IPS-15b (cell line): ENCODE measurements at regions not wholly inside any gene's neighbourhood (a gene's known extent, or its start where the extent isn't known, plus 50 kb on each side); places are given as distances from the start of the nearest gene placed in this dataset.
"Not testable (repeated sequence)": the region's sequence is repeated elsewhere in the genome, so short reads cannot be mapped to it uniquely, and the experiment has no call there.

ENCODE experiments used
- H3K27me3 ChIP-seq: one replicate; pipeline ENCODE4 v1.6.1; 2013; ENCODE audit warnings: low read length; ENCODE audit not compliant: control insufficient read depth, insufficient read depth
- H3K36me3 ChIP-seq: one replicate; pipeline ENCODE4 v1.6.1; 2013; ENCODE audit warnings: low read length; ENCODE audit not compliant: control insufficient read depth, insufficient read depth
- H3K4me1 ChIP-seq: one replicate; pipeline ENCODE4 v1.6.1; 2013; ENCODE audit warnings: mild to moderate bottlenecking, low read length; ENCODE audit not compliant: control insufficient read depth, insufficient read depth
- H3K4me3 ChIP-seq: one replicate; pipeline ENCODE4 v1.5.1; 2013; ENCODE audit warnings: low read depth, low read length
- H3K9ac ChIP-seq: one replicate; pipeline ENCODE4 v1.6.1; 2013; ENCODE audit warnings: low read depth, mild to moderate bottlenecking, low read length
- H3K9me3 ChIP-seq: one replicate; pipeline ENCODE4 v1.6.1; 2013; ENCODE audit warnings: mild to moderate bottlenecking, low read length; ENCODE audit not compliant: control insufficient read depth, insufficient read depth

- Histone ChIP-seq H3K9me3 (no peaks in the 10 kb centered on the region), H3K36me3 (no peaks in the 10 kb centered on the region), H3K4me3 (no peak overlapping the region), H3K27me3 (no peaks in the 10 kb centered on the region), H3K9ac (no peak overlapping the region), H3K4me1 (no peaks in the 10 kb centered on the region)
Observed at GRCh38 chr5:9737265-9737664, 107.1 kb upstream of the TAS2R1 start.

- H3K4me3 ChIP-seq = no peak overlapping the region
- no peak overlapping the region for H3K9ac ChIP-seq
- H3K9me3 ChIP-seq = no peaks in the 10 kb centered on the region
- H3K36me3 ChIP-seq = no peaks in the 10 kb centered on the region
- no peaks in the 10 kb centered on the region for H3K4me1 ChIP-seq
- no peaks in the 10 kb centered on the region for H3K27me3 ChIP-seq
Observed at GRCh38 chr5:9733486-9733885, 103.3 kb upstream of the TAS2R1 start.

GRCh38 chr5:9731159-9731558 lies 101.0 kb upstream of the TAS2R1 start:
- Histone ChIP-seq H3K27me3 (no peaks in the 10 kb centered on the region), H3K4me1 (no peaks in the 10 kb centered on the region), H3K4me3 (no peak overlapping the region), H3K9me3 (no peaks in the 10 kb centered on the region), H3K36me3 (no peaks in the 10 kb centered on the region), H3K9ac (no peak overlapping the region)

GRCh38 chr5:9728261-9728660 lies 98.1 kb upstream of the TAS2R1 start:
- H3K27me3 ChIP-seq = no peaks in the 10 kb centered on the region
- no peak overlapping the region for H3K4me3 ChIP-seq
- no peaks in the 10 kb centered on the region for H3K9me3 ChIP-seq

GRCh38 chr5:9726931-9727330 lies 96.8 kb upstream of the TAS2R1 start:
- Histone ChIP-seq H3K4me1 (no peaks in the 10 kb centered on the region), H3K4me3 (no peak overlapping the region), H3K27me3 (no peaks in the 10 kb centered on the region), H3K9me3 (no peaks in the 10 kb centered on the region), H3K36me3 (no peaks in the 10 kb centered on the region), H3K9ac (no peak overlapping the region)

More at GRCh38 chr5:9728261-9728660, 98.1 kb upstream of the TAS2R1 start:
- Histone ChIP-seq H3K9ac (no peak overlapping the region), H3K36me3 (no peaks in the 10 kb centered on the region), H3K4me1 (no peaks in the 10 kb centered on the region)

DNA sequence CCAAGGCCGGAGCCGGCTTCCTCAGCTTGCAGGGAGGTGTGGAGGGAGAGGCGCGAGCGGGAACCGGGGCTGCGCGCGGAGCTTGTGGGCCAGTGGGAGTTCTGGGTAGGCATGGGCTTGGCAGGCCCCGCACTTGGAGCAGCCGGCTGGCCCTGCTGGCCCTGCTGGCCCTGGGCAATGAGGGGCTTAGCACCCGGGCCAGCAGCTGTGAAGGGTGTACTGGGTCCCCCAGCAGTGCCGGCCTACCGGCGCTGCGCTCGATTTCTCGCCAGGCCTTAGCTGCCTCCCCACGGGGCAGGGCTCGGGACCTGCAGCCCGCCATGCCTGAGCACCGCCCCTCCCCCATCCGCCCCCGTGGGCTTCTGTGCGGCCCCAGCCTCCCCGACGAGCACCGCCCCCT lies 95.1 kb upstream of the TAS2R1 start:
- not testable (repeated sequence) for H3K9me3 ChIP-seq, H3K4me1 ChIP-seq, H3K36me3 ChIP-seq, H3K4me3 ChIP-seq, H3K9ac ChIP-seq, H3K27me3 ChIP-seq

DNA sequence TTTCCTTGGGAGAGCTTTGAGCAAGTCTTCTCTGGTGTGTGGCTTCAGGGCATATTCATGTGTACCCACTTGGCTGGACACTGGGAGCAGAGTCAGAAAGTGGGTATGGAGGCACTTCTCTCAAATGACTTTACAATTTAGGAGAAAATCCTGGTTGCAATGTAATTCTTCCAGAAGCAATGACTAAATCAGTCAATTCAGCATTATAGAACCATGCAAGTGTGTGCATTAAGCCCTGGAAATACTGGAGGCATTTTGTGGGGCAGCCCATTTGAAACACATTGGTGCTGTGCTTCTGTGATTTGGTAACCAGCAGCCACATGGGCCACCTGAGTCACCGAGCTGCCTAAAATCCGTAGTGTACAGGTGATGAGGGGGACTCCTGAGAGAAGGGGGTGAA lies 94.6 kb upstream of the TAS2R1 start:
- Histone ChIP-seq H3K4me1 (no peaks in the 10 kb centered on the region), H3K4me3 (no peak overlapping the region), H3K9me3 (no peaks in the 10 kb centered on the region), H3K27me3 (no peaks in the 10 kb centered on the region), H3K9ac (no peak overlapping the region), H3K36me3 (no peaks in the 10 kb centered on the region)

GRCh38 chr5:9722601-9723180 lies 92.5 kb upstream of the TAS2R1 start:
- Histone ChIP-seq H3K4me1 (no peaks in the 10 kb centered on the region), H3K9ac (no peak overlapping the region), H3K36me3 (no peaks in the 10 kb centered on the region), H3K27me3 (no peaks in the 10 kb centered on the region), H3K4me3 (no peak overlapping the region), H3K9me3 (no peaks in the 10 kb centered on the region)

DNA sequence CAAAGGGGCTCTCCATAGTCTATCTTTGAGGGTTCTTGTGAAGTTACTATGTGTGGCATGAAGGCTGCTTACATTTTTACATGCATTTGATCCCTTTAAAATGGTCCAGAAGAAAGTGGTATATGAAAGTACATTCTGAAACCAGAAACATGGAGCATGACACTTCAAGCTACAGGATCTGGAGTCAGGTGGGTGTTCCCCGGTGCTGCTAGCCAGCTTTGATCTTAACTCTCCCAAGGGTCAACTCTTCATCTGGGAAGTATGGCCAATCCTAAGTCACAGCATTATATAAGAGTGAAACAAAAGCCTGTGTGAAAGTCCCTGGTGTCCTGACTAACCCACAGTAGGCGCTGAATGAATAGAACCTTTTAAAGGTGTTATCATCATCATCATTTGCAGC lies 91.0 kb upstream of the TAS2R1 start:
- H3K4me1 ChIP-seq = no peaks in the 10 kb centered on the region
- H3K9me3 ChIP-seq = no peaks in the 10 kb centered on the region
- H3K27me3 ChIP-seq = no peaks in the 10 kb centered on the region
- H3K36me3 ChIP-seq = no peaks in the 10 kb centered on the region
- H3K4me3 ChIP-seq = no peak overlapping the region
- H3K9ac ChIP-seq = no peak overlapping the region

DNA sequence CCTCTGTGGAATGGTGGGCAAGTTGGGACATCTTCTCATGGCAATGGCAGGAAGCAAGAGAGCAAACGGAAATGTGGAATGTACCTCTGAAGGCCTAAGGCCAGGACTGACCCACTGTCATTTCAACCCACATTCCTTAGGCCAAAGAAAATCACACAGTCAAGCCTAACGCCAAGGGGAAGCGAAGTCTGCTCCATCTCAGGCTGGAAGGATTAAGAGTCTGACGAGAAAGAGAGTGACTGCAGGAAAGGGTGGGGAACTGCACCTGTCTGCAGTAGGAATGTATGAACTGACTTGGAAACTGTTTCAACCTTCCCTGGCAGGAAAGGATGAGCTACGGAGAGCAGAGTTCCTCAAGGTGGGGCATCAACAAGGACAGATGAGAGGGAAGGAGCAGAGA lies 90.2 kb upstream of the TAS2R1 start:
- no peaks in the 10 kb centered on the region for H3K4me1 ChIP-seq
- H3K27me3 ChIP-seq = no peaks in the 10 kb centered on the region
- no peak overlapping the region for H3K9ac ChIP-seq
- H3K9me3 ChIP-seq = no peaks in the 10 kb centered on the region
- no peak overlapping the region for H3K4me3 ChIP-seq
- H3K36me3 ChIP-seq = no peaks in the 10 kb centered on the region

GRCh38 chr5:9716838-9717281 lies 86.7 kb upstream of the TAS2R1 start:
- no peak overlapping the region for H3K4me3 ChIP-seq

GRCh38 chr5:9715891-9716335 lies 85.8 kb upstream of the TAS2R1 start:
- no peak overlapping the region for H3K4me3 ChIP-seq
- H3K9me3 ChIP-seq = no peaks in the 10 kb centered on the region
- no peak overlapping the region for H3K9ac ChIP-seq
- H3K27me3 ChIP-seq = no peaks in the 10 kb centered on the region
- no peaks in the 10 kb centered on the region for H3K36me3 ChIP-seq
- no peaks in the 10 kb centered on the region for H3K4me1 ChIP-seq

More at GRCh38 chr5:9716838-9717281, 86.7 kb upstream of the TAS2R1 start:
- H3K9me3 ChIP-seq = no peaks in the 10 kb centered on the region
- no peak overlapping the region for H3K9ac ChIP-seq
- no peaks in the 10 kb centered on the region for H3K27me3 ChIP-seq
- H3K4me1 ChIP-seq = no peaks in the 10 kb centered on the region
- H3K36me3 ChIP-seq = no peaks in the 10 kb centered on the region
